ENCODE measurements at regions not wholly inside any gene's neighbourhood (a gene's known extent, or its start where the extent isn't known, plus 50 kb on each side); places are given as distances from the start of the nearest gene placed in this dataset.

DNA sequence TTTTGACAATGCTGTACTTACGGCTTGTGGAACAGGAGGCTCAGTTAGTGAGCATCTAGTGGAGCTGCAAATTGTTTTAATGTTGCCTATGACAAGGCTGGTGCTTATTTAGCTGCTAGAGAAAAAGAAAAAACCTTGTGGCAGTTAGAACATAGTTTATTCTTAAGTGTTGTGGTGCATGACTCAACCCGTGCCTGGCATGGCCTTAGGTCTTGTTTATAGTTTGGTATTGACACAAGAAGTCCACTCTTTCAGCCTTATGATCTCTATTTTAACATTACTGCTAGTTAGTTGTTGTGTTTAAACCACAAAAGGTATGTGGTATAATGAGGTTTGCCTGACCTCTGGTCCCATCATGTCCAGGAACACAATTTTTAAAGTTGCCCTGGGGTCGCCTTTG is 744.6 kb downstream of the FAM181B start:
- TF ChIP-seq EP300 (IDR thresholded peaks at IDR 0.05) = no peak
- no peak for TF ChIP-seq POLR2A (IDR thresholded peaks at IDR 0.05; ENCODE audit: low read length)
- TF ChIP-seq, protein P1, sequence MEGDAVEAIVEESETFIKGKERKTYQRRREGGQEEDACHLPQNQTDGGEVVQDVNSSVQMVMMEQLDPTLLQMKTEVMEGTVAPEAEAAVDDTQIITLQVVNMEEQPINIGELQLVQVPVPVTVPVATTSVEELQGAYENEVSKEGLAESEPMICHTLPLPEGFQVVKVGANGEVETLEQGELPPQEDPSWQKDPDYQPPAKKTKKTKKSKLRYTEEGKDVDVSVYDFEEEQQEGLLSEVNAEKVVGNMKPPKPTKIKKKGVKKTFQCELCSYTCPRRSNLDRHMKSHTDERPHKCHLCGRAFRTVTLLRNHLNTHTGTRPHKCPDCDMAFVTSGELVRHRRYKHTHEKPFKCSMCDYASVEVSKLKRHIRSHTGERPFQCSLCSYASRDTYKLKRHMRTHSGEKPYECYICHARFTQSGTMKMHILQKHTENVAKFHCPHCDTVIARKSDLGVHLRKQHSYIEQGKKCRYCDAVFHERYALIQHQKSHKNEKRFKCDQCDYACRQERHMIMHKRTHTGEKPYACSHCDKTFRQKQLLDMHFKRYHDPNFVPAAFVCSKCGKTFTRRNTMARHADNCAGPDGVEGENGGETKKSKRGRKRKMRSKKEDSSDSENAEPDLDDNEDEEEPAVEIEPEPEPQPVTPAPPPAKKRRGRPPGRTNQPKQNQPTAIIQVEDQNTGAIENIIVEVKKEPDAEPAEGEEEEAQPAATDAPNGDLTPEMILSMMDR (IDR thresholded peaks at IDR 0.05) = no peak
- TF ChIP-seq PHF8 (IDR thresholded peaks at IDR 0.05; ENCODE audit: borderline replicate concordance, low read depth) = no peak
- no peak for TF ChIP-seq SREBF2 (IDR thresholded peaks at IDR 0.05)
- TF ChIP-seq MAZ (IDR thresholded peaks at IDR 0.05; ENCODE audit: borderline replicate concordance, low read depth, low read length) = no peak
- no peak for TF ChIP-seq NPAS2 (CRISPR knock-in tag; IDR thresholded peaks at IDR 0.05; ENCODE audit: borderline replicate concordance)
- no peak for TF ChIP-seq CHD2 (IDR thresholded peaks at IDR 0.05; ENCODE audit: low read length, partially characterized antibody)
- TF ChIP-seq, protein P2, sequence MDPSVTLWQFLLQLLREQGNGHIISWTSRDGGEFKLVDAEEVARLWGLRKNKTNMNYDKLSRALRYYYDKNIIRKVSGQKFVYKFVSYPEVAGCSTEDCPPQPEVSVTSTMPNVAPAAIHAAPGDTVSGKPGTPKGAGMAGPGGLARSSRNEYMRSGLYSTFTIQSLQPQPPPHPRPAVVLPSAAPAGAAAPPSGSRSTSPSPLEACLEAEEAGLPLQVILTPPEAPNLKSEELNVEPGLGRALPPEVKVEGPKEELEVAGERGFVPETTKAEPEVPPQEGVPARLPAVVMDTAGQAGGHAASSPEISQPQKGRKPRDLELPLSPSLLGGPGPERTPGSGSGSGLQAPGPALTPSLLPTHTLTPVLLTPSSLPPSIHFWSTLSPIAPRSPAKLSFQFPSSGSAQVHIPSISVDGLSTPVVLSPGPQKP (IDR thresholded peaks at IDR 0.05; ENCODE audit: low read depth, low read length) = no peak
- TF ChIP-seq, protein P3, sequence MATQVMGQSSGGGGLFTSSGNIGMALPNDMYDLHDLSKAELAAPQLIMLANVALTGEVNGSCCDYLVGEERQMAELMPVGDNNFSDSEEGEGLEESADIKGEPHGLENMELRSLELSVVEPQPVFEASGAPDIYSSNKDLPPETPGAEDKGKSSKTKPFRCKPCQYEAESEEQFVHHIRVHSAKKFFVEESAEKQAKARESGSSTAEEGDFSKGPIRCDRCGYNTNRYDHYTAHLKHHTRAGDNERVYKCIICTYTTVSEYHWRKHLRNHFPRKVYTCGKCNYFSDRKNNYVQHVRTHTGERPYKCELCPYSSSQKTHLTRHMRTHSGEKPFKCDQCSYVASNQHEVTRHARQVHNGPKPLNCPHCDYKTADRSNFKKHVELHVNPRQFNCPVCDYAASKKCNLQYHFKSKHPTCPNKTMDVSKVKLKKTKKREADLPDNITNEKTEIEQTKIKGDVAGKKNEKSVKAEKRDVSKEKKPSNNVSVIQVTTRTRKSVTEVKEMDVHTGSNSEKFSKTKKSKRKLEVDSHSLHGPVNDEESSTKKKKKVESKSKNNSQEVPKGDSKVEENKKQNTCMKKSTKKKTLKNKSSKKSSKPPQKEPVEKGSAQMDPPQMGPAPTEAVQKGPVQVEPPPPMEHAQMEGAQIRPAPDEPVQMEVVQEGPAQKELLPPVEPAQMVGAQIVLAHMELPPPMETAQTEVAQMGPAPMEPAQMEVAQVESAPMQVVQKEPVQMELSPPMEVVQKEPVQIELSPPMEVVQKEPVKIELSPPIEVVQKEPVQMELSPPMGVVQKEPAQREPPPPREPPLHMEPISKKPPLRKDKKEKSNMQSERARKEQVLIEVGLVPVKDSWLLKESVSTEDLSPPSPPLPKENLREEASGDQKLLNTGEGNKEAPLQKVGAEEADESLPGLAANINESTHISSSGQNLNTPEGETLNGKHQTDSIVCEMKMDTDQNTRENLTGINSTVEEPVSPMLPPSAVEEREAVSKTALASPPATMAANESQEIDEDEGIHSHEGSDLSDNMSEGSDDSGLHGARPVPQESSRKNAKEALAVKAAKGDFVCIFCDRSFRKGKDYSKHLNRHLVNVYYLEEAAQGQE (IDR thresholded peaks at IDR 0.05) = no peak
- TF ChIP-seq, protein P4, sequence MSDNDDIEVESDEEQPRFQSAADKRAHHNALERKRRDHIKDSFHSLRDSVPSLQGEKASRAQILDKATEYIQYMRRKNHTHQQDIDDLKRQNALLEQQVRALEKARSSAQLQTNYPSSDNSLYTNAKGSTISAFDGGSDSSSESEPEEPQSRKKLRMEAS (IDR thresholded peaks at IDR 0.05) = no peak
